ENCODE measurements at regions not wholly inside any gene's neighbourhood (a gene's known extent, or its start where the extent isn't known, plus 50 kb on each side); places are given as distances from the start of the nearest gene placed in this dataset.

DNA sequence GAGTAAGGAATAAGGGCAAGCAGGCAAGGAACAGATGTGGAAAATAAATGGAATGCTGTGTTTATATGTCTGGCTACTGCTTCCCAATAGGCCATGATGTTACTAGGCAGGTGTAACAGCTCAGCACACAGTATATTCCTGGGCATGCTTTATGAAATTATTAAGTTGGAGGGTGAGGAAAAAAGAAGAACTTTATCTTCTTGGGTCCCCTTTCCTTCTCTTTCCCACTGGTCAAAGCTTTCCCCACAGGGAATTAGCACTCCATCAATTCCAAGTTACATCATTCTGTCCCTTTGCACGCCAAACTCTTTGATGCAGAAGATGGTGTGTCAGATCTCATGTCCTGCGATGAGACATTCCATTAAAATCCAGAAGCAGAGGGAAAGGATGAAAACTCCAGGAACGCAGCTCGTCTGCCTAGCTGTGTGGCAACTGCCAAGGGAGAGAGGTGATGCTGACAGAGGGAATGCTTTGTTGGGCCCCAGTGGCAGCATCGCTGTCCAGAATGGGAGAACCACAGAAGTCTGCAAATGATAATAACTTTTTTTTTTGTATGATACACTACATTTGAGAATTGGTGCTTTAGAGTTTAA, 447.3 kb upstream of the ARRDC3 start:
- TF ChIP-seq, protein P1, sequence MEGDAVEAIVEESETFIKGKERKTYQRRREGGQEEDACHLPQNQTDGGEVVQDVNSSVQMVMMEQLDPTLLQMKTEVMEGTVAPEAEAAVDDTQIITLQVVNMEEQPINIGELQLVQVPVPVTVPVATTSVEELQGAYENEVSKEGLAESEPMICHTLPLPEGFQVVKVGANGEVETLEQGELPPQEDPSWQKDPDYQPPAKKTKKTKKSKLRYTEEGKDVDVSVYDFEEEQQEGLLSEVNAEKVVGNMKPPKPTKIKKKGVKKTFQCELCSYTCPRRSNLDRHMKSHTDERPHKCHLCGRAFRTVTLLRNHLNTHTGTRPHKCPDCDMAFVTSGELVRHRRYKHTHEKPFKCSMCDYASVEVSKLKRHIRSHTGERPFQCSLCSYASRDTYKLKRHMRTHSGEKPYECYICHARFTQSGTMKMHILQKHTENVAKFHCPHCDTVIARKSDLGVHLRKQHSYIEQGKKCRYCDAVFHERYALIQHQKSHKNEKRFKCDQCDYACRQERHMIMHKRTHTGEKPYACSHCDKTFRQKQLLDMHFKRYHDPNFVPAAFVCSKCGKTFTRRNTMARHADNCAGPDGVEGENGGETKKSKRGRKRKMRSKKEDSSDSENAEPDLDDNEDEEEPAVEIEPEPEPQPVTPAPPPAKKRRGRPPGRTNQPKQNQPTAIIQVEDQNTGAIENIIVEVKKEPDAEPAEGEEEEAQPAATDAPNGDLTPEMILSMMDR (IDR thresholded peaks at IDR 0.05; ENCODE audit: low read depth, low read length), result no peak
- no peak for TF ChIP-seq EZH2phosphoT487 (IDR thresholded peaks at IDR 0.05; ENCODE audit: low read depth)

Measured in OCI-LY3 (cell line).